GM18951 (cell line): ENCODE measurements at regions not wholly inside any gene's neighbourhood (a gene's known extent, or its start where the extent isn't known, plus 50 kb on each side); places are given as distances from the start of the nearest gene placed in this dataset.

Source experiments
- POLR2A ChIP-seq: IDR thresholded peaks from 4 replicates; pipeline ENCODE4 v1.6.1; 2011; ENCODE audit warnings: mild to moderate bottlenecking; ENCODE audit not compliant: insufficient read length, insufficient read depth; ENCODE audit errors: extremely low read depth
- in situ Hi-C: fragments of 300-500 bp; cut with MboI; formaldehyde crosslinking; loops from one replicate; pipeline ENCODE4 v1.12.0; 2022; ENCODE audit warnings: low sequenced_read_pairs, mixed read lengths, inconsistent platforms; ENCODE audit not compliant: unreplicated experiment

GRCh38 chr2:217183471-217183870 is 323.6 kb upstream of the TNP1 start:
- no peak for TF ChIP-seq POLR2A
- in situ Hi-C loops: no loop called here

GRCh38 chr2:217182926-217183325 is 323.1 kb upstream of the TNP1 start:
- no peak for TF ChIP-seq POLR2A
- in situ Hi-C loops: no loop called here

GRCh38 chr2:217181512-217181911 is 321.6 kb upstream of the TNP1 start:
- in situ Hi-C loops: no loop called here
- no peak for TF ChIP-seq POLR2A

GRCh38 chr2:217179854-217180253 is 320.0 kb upstream of the TNP1 start:
- in situ Hi-C loops: no loop called here
- no peak for TF ChIP-seq POLR2A

GRCh38 chr2:217178341-217178740 is 318.5 kb upstream of the TNP1 start:
- in situ Hi-C loops: no loop called here
- TF ChIP-seq POLR2A: no peak

GRCh38 chr2:217177720-217178119 is 317.9 kb upstream of the TNP1 start:
- in situ Hi-C loops: no loop called here
- no peak for TF ChIP-seq POLR2A

GRCh38 chr2:217171874-217172273 is 312.0 kb upstream of the TNP1 start:
- in situ Hi-C loops: no loop called here
- no peak for TF ChIP-seq POLR2A

- no peak for TF ChIP-seq POLR2A
- in situ Hi-C loops: no loop called here
Observed at GRCh38 chr2:217168496-217168895, 308.6 kb upstream of the TNP1 start.

GRCh38 chr2:217167531-217167930 is 307.7 kb upstream of the TNP1 start:
- TF ChIP-seq POLR2A: no peak
- in situ Hi-C loops: no loop called here

GRCh38 chr2:217166241-217166850 is 306.5 kb upstream of the TNP1 start:
- in situ Hi-C loops: no loop called here
- no peak for TF ChIP-seq POLR2A

- TF ChIP-seq POLR2A: no peak
- in situ Hi-C loops: no loop called here
Observed at GRCh38 chr2:217165547-217165946, 305.7 kb upstream of the TNP1 start.

GRCh38 chr2:217163987-217164386 is 304.1 kb upstream of the TNP1 start:
- in situ Hi-C loops: no loop called here
- TF ChIP-seq POLR2A: no peak

- in situ Hi-C loops: no loop called here
Observed at GRCh38 chr2:217162533-217162932, 302.7 kb upstream of the TNP1 start.

GRCh38 chr2:217160978-217161973 is 301.4 kb upstream of the TNP1 start:
- TF ChIP-seq POLR2A: no peak
- in situ Hi-C loops: no loop called here

More at GRCh38 chr2:217162533-217162932, 302.7 kb upstream of the TNP1 start:
- TF ChIP-seq POLR2A: no peak

- in situ Hi-C loops: no loop called here
- TF ChIP-seq POLR2A: no peak
Observed at GRCh38 chr2:217160103-217160743, 300.4 kb upstream of the TNP1 start.
